NB4 (cell line): ENCODE measurements at regions not wholly inside any gene's neighbourhood (a gene's known extent, or its start where the extent isn't known, plus 50 kb on each side); places are given as distances from the start of the nearest gene placed in this dataset.

ENCODE experiments used
- DNase-seq: peaks from one replicate; pipeline ENCODE4 v3.0.0; 2010; ENCODE audit warnings: low read depth
- H3K4me3 ChIP-seq: one replicate; pipeline ENCODE4 v1.5.1; 2011; ENCODE audit warnings: mild to moderate bottlenecking, low read depth, low read length, moderate library complexity
- CTCF ChIP-seq: IDR thresholded peaks from one replicate; pipeline ENCODE4 v1.5.1; 2012; ENCODE audit warnings: low read depth, low read length
- MAX ChIP-seq: IDR thresholded peaks from 2 replicates; pipeline ENCODE4 v1.6.1; 2011; ENCODE audit warnings: low read depth, low read length
- MYC ChIP-seq: IDR thresholded peaks from 2 replicates; pipeline ENCODE4 v1.6.1; 2011; ENCODE audit warnings: low read depth, low read length
- POLR2A ChIP-seq: IDR thresholded peaks from 2 replicates; pipeline ENCODE4 v1.6.1; 2011; ENCODE audit warnings: mild to moderate bottlenecking; ENCODE audit not compliant: insufficient read length; ENCODE audit errors: extremely low read depth

GRCh38 chr4:149999485-150000074 lies 78.7 kb upstream of the DCLK2 start:
- peak; percentile 52 for DNase-seq
- H3K4me3 ChIP-seq, result no peak overlapping the region
- TF ChIP-seq MYC (no peak), CTCF (peak; percentile 48)

- no peak for TF ChIP-seq MYC
- no peak for TF ChIP-seq CTCF
- TF ChIP-seq MAX, result no peak
- no peak for TF ChIP-seq POLR2A
- no peak overlapping the region for H3K4me3 ChIP-seq
- no peak for DNase-seq
Measured at GRCh38 chr4:150001815-150002214, 76.4 kb upstream of the DCLK2 start.

- no peak for TF ChIP-seq POLR2A
- TF ChIP-seq MYC, result no peak
- TF ChIP-seq CTCF, result no peak
- no peak for TF ChIP-seq MAX
Measured at GRCh38 chr4:150002561-150002960, 75.7 kb upstream of the DCLK2 start.

GRCh38 chr4:150004481-150004880 lies 73.8 kb upstream of the DCLK2 start:
- TF ChIP-seq POLR2A, result no peak
- no peak for TF ChIP-seq CTCF
- no peak for TF ChIP-seq MAX
- TF ChIP-seq MYC, result no peak
- DNase-seq, result no peak
- H3K4me3 ChIP-seq, result no peak overlapping the region

More at GRCh38 chr4:150002561-150002960, 75.7 kb upstream of the DCLK2 start:
- H3K4me3 ChIP-seq, result no peak overlapping the region
- no peak for DNase-seq

- H3K4me3 ChIP-seq, result no peak overlapping the region
- no peak for TF ChIP-seq CTCF
- TF ChIP-seq POLR2A, result no peak
- TF ChIP-seq MYC, result no peak
- TF ChIP-seq MAX, result no peak
- no peak for DNase-seq
Measured at GRCh38 chr4:150005537-150005936, 72.7 kb upstream of the DCLK2 start.

GRCh38 chr4:150006197-150006596 lies 72.0 kb upstream of the DCLK2 start:
- H3K4me3 ChIP-seq, result no peak overlapping the region
- DNase-seq, result no peak
- TF ChIP-seq CTCF, result no peak
- TF ChIP-seq MYC, result no peak
- TF ChIP-seq MAX, result no peak
- no peak for TF ChIP-seq POLR2A
